ENCODE measurements at regions not wholly inside any gene's neighbourhood (a gene's known extent, or its start where the extent isn't known, plus 50 kb on each side); places are given as distances from the start of the nearest gene placed in this dataset.

- ChIA-PET POLR2A (ENCODE audit: unreplicated experiment) (no interaction called here), CTCF (no interaction called here)
- Histone ChIP-seq H3K4me2 (ENCODE audit: low read length) (no peak overlapping the region), H3K4me1 (ENCODE audit: insufficient read depth, low read length) (no peaks in the 10 kb centered on the region), H3K36me3 (ENCODE audit: low read depth, low read length) (no peaks in the 10 kb centered on the region), H3K9me2 (replicated peaks; ENCODE audit: low read length) (no peaks in the 10 kb centered on the region), H3K4me3 (ENCODE audit: low read length) (no peak overlapping the region), H3K27me3 (ENCODE audit: low read length) (no peaks in the 10 kb centered on the region; the same call in 1 of the 2 replicates), H3F3A (ENCODE audit: low read length, unreplicated experiment) (no peaks in the 10 kb centered on the region), H4K20me1 (ENCODE audit: low read length) (no peaks in the 10 kb centered on the region), H3K27ac (ENCODE audit: low read length) (no peak overlapping the region), H3K9ac (ENCODE audit: low read length) (no peak overlapping the region), H3K9me3 (ENCODE audit: low read length) (no peaks in the 10 kb centered on the region), H3K79me2 (ENCODE audit: low read length) (no peaks in the 10 kb centered on the region), H2AFZ (ENCODE audit: low read length) (no peak overlapping the region)
- no peak for ATAC-seq
- DNase-seq = no peak
- TF ChIP-seq EZH2phosphoT487 (IDR thresholded peaks at IDR 0.05; ENCODE audit: borderline replicate concordance, low read length) = no peak
- no peak for TF ChIP-seq EZH2 (IDR thresholded peaks at IDR 0.05; ENCODE audit: low read length, unreplicated experiment)
- TF ChIP-seq CTCF (conservative IDR thresholded peaks at IDR 0.05; ENCODE audit: low read depth, low read length) = no peak
- intact Hi-C loops (cut with micrococcal nuclease) = no loop called here
- no TSS peak for BruUV-seq (replicated peaks)
These were observed 174.4 kb upstream of the RADX start for GRCh38 chrX:106437407-106437806.

- no peaks in the 10 kb centered on the region for H3K79me2 ChIP-seq (ENCODE audit: low read length)
- POLR2A ChIA-PET (ENCODE audit: unreplicated experiment) = no interaction called here
- H3K9me2 ChIP-seq (replicated peaks; ENCODE audit: low read length) = no peaks in the 10 kb centered on the region
- H3K27me3 ChIP-seq (ENCODE audit: low read length) = no peaks in the 10 kb centered on the region
- TF ChIP-seq EZH2 (IDR thresholded peaks at IDR 0.05; ENCODE audit: low read length, unreplicated experiment) = no peak
- no peak for TF ChIP-seq CTCF (conservative IDR thresholded peaks at IDR 0.05; ENCODE audit: low read depth, low read length)
- TF ChIP-seq EZH2phosphoT487 (IDR thresholded peaks at IDR 0.05; ENCODE audit: borderline replicate concordance, low read length) = no peak
- CTCF ChIA-PET = no interaction called here
- H3K4me3 ChIP-seq (ENCODE audit: low read length) = no peak overlapping the region
- BruUV-seq (replicated peaks) = no TSS peak
- H3K9me3 ChIP-seq (ENCODE audit: low read length) = no peaks in the 10 kb centered on the region
- intact Hi-C loops (cut with micrococcal nuclease) = no loop called here
- H3F3A ChIP-seq (ENCODE audit: low read length, unreplicated experiment) = no peaks in the 10 kb centered on the region
- ATAC-seq = no peak
- DNase-seq = no peak
- no peaks in the 10 kb centered on the region for H4K20me1 ChIP-seq (ENCODE audit: low read length)
- no peak overlapping the region for H3K4me2 ChIP-seq (ENCODE audit: low read length)
- H3K4me1 ChIP-seq (ENCODE audit: insufficient read depth, low read length) = no peaks in the 10 kb centered on the region
- H3K9ac ChIP-seq (ENCODE audit: low read length) = no peak overlapping the region
- no peak overlapping the region for H2AFZ ChIP-seq (ENCODE audit: low read length)
- no peaks in the 10 kb centered on the region for H3K36me3 ChIP-seq (ENCODE audit: low read depth, low read length)
- H3K27ac ChIP-seq (ENCODE audit: low read length) = no peak overlapping the region
These were observed 161.4 kb upstream of the RADX start for GRCh38 chrX:106450405-106450804.

GRCh38 chrX:106451933-106452332, 159.8 kb upstream of the RADX start:
- Histone ChIP-seq H3K9ac (ENCODE audit: low read length) (no peak overlapping the region), H3K9me2 (replicated peaks; ENCODE audit: low read length) (no peaks in the 10 kb centered on the region), H3K4me1 (ENCODE audit: insufficient read depth, low read length) (no peaks in the 10 kb centered on the region), H2AFZ (ENCODE audit: low read length) (no peak overlapping the region), H3K4me3 (ENCODE audit: low read length) (no peak overlapping the region), H3K36me3 (ENCODE audit: low read depth, low read length) (no peaks in the 10 kb centered on the region), H3K4me2 (ENCODE audit: low read length) (no peak overlapping the region), H3K27me3 (ENCODE audit: low read length) (no peaks in the 10 kb centered on the region), H3K9me3 (ENCODE audit: low read length) (no peaks in the 10 kb centered on the region), H4K20me1 (ENCODE audit: low read length) (no peaks in the 10 kb centered on the region), H3K79me2 (ENCODE audit: low read length) (no peaks in the 10 kb centered on the region), H3K27ac (ENCODE audit: low read length) (no peak overlapping the region), H3F3A (ENCODE audit: low read length, unreplicated experiment) (no peaks in the 10 kb centered on the region)
- no peak for DNase-seq
- TF ChIP-seq CTCF (conservative IDR thresholded peaks at IDR 0.05; ENCODE audit: low read depth, low read length) (no peak), EZH2 (IDR thresholded peaks at IDR 0.05; ENCODE audit: low read length, unreplicated experiment) (no peak)
- ATAC-seq = no peak
- ChIA-PET POLR2A (ENCODE audit: unreplicated experiment) (no interaction called here), CTCF (no interaction called here)
- BruUV-seq (replicated peaks) = no TSS peak
- intact Hi-C loops (cut with micrococcal nuclease) = no loop called here

Data from PC-3 (cell line).